ENCODE measurements at regions not wholly inside any gene's neighbourhood (a gene's known extent, or its start where the extent isn't known, plus 50 kb on each side); places are given as distances from the start of the nearest gene placed in this dataset.

GRCh38 chr2:54054271-54054670 is 61.1 kb upstream of the ACYP2 start:
- no peak overlapping the region for H3K27ac ChIP-seq (ENCODE audit: low read depth, low read length)
- no peaks in the 10 kb centered on the region for H3K36me3 ChIP-seq (ENCODE audit: control insufficient read depth in 1 of 2, insufficient read depth in 2 of 2, low read length in 2 of 2)
- H2AFZ ChIP-seq (ENCODE audit: low read depth, low read length, poor library complexity, severe bottlenecking): no peak overlapping the region
- ATAC-seq (no peak), DNase-seq (ENCODE audit: low read depth, low spot score) (no peak)
- no peaks in the 10 kb centered on the region for H3K9me3 ChIP-seq (ENCODE audit: control insufficient read depth in 1 of 2, insufficient read depth in 1 of 2, low read depth in 1 of 2, low read length in 2 of 2)
- no peaks in the 10 kb centered on the region for H3K79me2 ChIP-seq (ENCODE audit: insufficient read depth, low read length)
- POLR2A ChIA-PET: no interaction called here
- no peaks in the 10 kb centered on the region for H4K20me1 ChIP-seq (ENCODE audit: insufficient read depth)
- intact Hi-C loops (cut with micrococcal nuclease): no loop called here
- CTCF ChIA-PET: no interaction called here
- H3K4me3 ChIP-seq (replicated peaks in 1 of 2; ENCODE audit: low read depth in 1 of 2, low read length in 2 of 2): no peak overlapping the region
- H3K9me2 ChIP-seq (ENCODE audit: insufficient read depth): no peaks in the 10 kb centered on the region
- 0 out of 4 replicates have a peak, but pooled peaks cover 0 to 3% of the 10 kb centered on the region in 2 experiments for H3K4me1 ChIP-seq (ENCODE audit: control insufficient read depth in 1 of 2, insufficient read depth in 2 of 2, low read length in 2 of 2)
- no peak overlapping the region for H3K4me2 ChIP-seq (ENCODE audit: low read length)
- no peaks in the 10 kb centered on the region for H3K27me3 ChIP-seq (ENCODE audit: insufficient read depth, low read length)
- TF ChIP-seq CTCF (IDR thresholded peaks at IDR 0.05 in 2 of 3, conservative IDR thresholded peaks at IDR 0.05 in 1 of 3; ENCODE audit: borderline replicate concordance in 1 of 3, insufficient read depth in 1 of 3, low read depth in 2 of 3, low read length in 2 of 3): no peak
- no peak for TF ChIP-seq ZFX (IDR thresholded peaks at IDR 0.05)
- TF ChIP-seq RAD21 (IDR thresholded peaks at IDR 0.05; ENCODE audit: low read depth): no peak
- no peak for TF ChIP-seq EZH2phosphoT487 (IDR thresholded peaks at IDR 0.05; ENCODE audit: borderline replicate concordance)
- TF ChIP-seq ZNF274 (IDR thresholded peaks at IDR 0.05; ENCODE audit: low read depth, low read length): no peak
- TF ChIP-seq, protein P1, sequence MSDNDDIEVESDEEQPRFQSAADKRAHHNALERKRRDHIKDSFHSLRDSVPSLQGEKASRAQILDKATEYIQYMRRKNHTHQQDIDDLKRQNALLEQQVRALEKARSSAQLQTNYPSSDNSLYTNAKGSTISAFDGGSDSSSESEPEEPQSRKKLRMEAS (IDR thresholded peaks at IDR 0.05): no peak
- TF ChIP-seq TCF7L2 (IDR thresholded peaks at IDR 0.05; ENCODE audit: borderline replicate concordance, extremely low read depth, insufficient read depth, insufficient read length): no peak
- no peak for TF ChIP-seq EZH2 (IDR thresholded peaks at IDR 0.05)
- TF ChIP-seq, protein P2, sequence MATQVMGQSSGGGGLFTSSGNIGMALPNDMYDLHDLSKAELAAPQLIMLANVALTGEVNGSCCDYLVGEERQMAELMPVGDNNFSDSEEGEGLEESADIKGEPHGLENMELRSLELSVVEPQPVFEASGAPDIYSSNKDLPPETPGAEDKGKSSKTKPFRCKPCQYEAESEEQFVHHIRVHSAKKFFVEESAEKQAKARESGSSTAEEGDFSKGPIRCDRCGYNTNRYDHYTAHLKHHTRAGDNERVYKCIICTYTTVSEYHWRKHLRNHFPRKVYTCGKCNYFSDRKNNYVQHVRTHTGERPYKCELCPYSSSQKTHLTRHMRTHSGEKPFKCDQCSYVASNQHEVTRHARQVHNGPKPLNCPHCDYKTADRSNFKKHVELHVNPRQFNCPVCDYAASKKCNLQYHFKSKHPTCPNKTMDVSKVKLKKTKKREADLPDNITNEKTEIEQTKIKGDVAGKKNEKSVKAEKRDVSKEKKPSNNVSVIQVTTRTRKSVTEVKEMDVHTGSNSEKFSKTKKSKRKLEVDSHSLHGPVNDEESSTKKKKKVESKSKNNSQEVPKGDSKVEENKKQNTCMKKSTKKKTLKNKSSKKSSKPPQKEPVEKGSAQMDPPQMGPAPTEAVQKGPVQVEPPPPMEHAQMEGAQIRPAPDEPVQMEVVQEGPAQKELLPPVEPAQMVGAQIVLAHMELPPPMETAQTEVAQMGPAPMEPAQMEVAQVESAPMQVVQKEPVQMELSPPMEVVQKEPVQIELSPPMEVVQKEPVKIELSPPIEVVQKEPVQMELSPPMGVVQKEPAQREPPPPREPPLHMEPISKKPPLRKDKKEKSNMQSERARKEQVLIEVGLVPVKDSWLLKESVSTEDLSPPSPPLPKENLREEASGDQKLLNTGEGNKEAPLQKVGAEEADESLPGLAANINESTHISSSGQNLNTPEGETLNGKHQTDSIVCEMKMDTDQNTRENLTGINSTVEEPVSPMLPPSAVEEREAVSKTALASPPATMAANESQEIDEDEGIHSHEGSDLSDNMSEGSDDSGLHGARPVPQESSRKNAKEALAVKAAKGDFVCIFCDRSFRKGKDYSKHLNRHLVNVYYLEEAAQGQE (IDR thresholded peaks at IDR 0.05; ENCODE audit: low read depth): no peak
- no peak overlapping the region for H3K9ac ChIP-seq (ENCODE audit: low read length)
- no TSS peak for BruUV-seq (replicated peaks)
- RAD21 ChIA-PET (ENCODE audit: low non-redundant PET in 1 of 2, low total read pairs in 2 of 2, uncharacterized antibody in 2 of 2, unreplicated experiment in 2 of 2): interaction anchor here in 1 of 2 experiments (0.6 kb wide), 1 partner anchor 83 kb away, joined by 3 read pairs; no protein-coding TSS in a partner anchor
